NCI-H510A (cell line): ENCODE measurements at regions not wholly inside any gene's neighbourhood (a gene's known extent, or its start where the extent isn't known, plus 50 kb on each side); places are given as distances from the start of the nearest gene placed in this dataset.

Source experiments
- DNase-seq: peaks from one replicate; lab custom pipeline; 2025; lab: John Stamatoyannopoulos, UW

- DNase-seq, result no peak
These were observed 100.7 kb upstream of the RTL1 start for GRCh38 chr14:101004176-101004575.

GRCh38 chr14:101004954-101005353, 101.4 kb upstream of the RTL1 start:
- no peak for DNase-seq

GRCh38 chr14:101005447-101005846, 101.9 kb upstream of the RTL1 start:
- DNase-seq, result no peak

- DNase-seq, result no peak
These were observed 102.5 kb upstream of the RTL1 start for GRCh38 chr14:101006008-101006407.

GRCh38 chr14:101007004-101007614, 103.6 kb upstream of the RTL1 start:
- no peak for DNase-seq

- no peak for DNase-seq
These were observed 104.2 kb upstream of the RTL1 start for GRCh38 chr14:101007765-101008164.

DNA sequence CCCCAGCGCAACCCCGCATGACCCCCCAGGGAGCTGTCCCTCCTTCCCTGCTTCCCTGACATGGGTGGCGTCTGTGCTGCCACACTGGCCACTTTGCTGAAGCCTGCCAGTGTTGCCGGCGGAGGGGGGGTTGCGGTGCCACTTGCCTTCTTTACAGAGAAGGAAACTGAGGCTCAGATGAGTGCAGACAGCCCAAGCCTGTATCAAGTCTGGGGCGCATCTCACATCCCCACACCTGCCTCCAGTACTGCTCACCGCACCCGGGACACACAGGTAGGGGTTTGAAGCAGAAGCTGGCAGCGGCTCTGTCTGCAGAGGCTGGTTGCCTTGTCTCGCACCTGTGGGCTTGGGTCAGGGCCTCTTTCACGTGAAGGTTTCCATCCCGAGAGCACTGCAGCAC, 104.7 kb upstream of the RTL1 start:
- DNase-seq, result no peak

- DNase-seq, result no peak
These were observed 105.3 kb upstream of the RTL1 start for GRCh38 chr14:101008631-101009336.

GRCh38 chr14:101009531-101009930, 106.0 kb upstream of the RTL1 start:
- no peak for DNase-seq

DNA sequence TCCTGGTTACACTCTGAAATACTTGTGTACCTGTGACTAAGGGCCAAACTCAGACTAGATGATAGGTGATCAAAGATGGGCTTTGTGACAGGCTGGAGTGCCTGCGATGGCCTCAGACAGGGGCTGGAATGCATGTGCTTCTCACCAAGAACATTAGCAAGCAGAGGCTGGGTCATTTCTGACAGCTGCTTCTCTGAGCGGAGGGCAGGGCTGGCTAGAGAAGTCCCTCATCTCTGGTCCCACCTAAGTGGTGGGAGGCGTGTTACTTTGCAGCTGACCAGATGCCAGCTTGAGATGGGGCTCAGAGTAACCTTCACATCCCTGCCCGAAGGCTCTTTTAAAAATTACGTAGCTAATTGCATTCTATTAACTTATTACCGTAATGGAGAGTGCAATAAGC, 106.8 kb upstream of the RTL1 start:
- no peak for DNase-seq

- no peak for DNase-seq
These were observed 107.3 kb upstream of the RTL1 start for GRCh38 chr14:101010835-101011234.

DNA sequence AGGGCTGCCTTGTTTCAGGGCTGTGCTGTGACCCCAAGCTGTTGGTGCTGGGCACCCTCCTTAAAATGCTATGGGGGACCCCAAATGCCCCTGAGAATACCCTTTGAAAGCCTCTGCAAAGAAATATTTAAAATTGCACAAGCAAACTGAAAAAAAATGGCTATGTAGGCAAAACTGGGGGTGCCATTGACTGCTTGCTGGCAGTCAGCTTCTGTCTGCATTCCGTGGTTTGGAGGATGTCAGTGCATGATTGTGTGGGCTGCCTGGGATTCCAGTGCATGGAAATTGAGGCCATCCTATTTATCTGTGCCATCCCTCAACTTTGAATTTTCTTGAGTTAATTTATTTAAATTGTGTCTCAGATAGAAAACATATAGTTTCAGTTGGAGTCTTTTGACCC, 113.7 kb upstream of the RTL1 start:
- DNase-seq, result no peak

- no peak for DNase-seq
These were observed 114.5 kb upstream of the RTL1 start for GRCh38 chr14:101017806-101018560.

DNA sequence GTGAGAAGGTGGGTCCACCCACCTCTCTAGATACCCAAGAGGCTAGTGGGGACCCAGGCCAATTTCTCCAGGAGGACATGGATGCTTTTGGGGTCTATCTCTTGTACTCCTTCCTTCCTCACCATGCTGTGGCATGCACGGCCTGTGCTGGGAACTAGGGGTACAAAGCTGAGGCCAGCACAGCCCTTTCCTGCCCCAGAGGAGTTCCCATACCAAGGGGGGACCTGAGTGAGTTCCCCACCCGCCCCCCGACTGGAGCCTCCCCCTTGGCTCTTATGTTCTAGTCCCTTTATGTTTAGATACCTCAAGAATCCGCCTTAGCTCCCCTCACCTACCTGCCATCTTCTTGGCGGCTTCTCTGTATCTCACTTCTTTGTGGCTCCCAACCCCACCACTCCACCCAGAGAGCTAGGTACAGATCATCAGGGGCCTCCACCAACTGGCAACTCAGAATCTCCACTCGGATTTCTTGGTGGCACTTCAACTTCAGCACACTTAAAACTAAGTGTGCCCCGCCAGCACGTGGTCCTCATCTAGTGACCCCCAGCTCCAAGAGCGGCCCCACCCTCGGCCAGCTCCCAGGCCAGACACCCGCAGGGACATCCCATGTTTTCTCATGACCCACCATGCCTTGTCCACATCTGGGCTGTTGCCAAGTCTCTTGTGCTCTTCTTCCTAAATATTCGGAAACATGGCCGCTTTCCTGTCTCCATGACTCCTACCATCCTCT, 115.2 kb upstream of the RTL1 start:
- no peak for DNase-seq

- no peak for DNase-seq
These were observed 116.0 kb upstream of the RTL1 start for GRCh38 chr14:101019541-101019940.

GRCh38 chr14:101019990-101020710, 116.6 kb upstream of the RTL1 start:
- DNase-seq, result no peak

DNA sequence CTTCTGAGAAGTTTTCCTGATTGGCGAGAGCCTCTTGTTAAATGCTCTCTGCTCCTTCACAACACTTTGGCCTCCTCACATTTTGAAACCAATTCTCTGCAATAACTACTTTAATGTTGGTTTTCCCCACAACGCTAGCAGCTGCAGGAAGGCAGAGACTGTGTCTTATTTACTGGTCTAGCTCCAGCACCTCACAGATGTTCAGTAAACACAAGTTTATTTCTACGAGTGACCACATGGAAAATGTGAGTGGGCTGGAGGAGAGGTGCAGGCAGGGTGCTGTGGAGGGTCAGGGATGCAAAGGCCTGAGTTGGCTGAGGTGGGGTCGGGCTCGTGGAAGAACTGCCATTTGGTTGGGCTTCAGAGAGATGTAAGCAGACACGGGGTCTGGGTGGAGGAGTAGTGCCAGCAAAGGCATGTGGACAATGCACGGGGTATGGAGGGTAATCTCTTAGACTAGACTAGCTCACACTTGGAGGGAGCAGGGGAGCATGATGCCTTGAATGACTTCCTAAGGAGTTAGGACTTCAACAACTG, 117.4 kb upstream of the RTL1 start:
- DNase-seq, result no peak

DNA sequence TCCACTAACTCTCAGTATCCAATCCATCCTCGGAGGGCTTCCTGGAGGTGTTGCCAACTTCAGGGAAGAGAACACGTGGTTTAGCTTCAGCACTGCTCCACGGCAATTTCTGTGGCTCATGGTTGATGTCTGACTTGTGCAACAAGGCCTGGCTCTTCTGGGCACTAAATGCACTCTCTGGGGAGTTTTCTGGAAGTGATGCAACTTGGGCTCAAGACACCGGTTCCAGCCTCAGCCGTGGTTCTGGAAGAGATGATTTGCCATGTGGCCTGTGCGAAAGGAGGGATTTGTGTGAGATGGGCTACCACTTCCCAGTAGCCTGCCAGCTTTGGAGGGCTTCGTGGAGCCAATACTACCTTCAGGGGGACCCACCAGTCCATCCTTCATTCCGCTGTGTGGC, 118.6 kb upstream of the RTL1 start:
- no peak for DNase-seq

DNA sequence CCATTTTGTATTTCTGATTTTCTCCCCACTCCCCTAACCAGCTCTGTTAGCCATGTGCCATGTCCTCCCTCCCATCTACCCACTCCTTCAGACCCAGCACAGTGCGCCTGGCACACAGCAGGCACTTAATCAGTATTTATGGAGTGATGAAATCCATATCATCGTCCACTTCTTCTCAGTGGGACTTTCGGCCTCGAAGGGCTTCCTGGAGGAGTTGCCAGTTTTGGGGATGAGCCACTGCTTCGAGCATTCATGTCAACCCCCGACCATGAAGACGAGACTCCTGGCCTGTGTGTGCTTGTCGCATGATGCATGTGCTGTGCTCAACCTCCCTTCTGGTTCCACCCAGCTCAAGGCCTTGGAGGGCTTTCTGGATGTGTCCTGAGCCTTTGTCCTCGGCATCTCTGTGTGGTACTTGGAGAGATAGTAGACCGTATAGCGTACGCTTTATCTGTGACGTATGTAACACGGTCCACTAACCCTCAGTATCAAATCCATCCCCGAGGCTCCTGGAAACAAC, 119.5 kb upstream of the RTL1 start:
- no peak for DNase-seq

- DNase-seq, result no peak
These were observed 121.2 kb upstream of the RTL1 start for GRCh38 chr14:101024686-101025085.

DNA sequence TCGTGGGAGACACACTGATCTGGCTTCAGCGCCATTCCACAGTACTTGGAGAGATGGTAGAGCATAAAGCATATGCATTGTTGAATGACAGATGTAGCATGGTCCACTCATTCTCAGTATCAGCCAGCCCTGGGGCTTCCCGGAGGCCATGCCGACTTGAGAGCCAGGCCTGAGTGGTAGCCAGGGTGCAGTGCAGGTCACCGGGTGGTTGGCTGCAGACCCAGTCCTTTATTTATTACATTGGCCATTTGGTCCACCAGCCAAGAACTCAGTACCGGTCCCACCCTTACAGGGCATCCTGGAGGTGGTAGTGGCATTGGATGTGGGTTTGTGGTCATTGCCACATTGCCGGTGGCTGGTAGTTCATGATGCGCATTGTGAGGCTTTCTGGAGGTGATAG, 121.6 kb upstream of the RTL1 start:
- no peak for DNase-seq
